HG03520 (cell line): ENCODE measurements at regions not wholly inside any gene's neighbourhood (a gene's known extent, or its start where the extent isn't known, plus 50 kb on each side); places are given as distances from the start of the nearest gene placed in this dataset.

ENCODE experiments used
- ATAC-seq: cut with Tn5 transposase; IDR thresholded peaks from one replicate; pipeline ENCODE4 v1.9.1; 2021; ENCODE audit warnings: mild to moderate bottlenecking, moderate library complexity; ENCODE audit not compliant: unreplicated experiment

DNA sequence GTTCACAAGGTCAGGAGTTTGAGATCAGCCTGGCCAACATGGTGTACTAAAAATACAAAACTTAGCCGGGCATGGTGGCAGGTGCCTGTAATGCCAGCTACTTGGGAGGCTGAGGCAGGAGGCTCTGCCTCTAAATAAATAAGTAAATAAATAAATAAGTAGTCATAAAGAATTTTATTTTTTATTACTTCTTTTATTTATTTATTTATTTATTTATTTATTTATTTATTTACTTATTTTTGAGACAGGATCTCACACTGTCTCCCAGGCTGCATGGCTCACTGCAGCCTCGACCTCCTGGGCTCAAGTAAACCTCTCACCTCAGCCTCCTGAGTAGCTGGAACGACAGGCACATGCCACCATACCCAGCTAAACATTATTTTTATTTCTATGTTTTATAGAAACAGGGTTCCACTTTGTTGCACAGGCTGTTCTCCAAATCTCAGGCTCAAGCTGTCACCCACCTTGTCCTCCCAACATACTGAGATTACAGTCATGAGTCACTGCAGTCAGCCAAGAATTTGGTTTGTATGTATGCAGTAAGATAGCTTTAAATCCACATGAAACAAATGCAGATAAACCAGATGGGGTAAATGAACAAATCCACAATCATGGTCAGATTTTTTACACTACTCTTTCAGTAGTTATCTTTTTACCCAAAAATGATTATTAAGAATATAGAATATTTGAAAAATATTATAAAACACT, 523.3 kb upstream of the RGS18 start:
- ATAC-seq, result no peak

DNA sequence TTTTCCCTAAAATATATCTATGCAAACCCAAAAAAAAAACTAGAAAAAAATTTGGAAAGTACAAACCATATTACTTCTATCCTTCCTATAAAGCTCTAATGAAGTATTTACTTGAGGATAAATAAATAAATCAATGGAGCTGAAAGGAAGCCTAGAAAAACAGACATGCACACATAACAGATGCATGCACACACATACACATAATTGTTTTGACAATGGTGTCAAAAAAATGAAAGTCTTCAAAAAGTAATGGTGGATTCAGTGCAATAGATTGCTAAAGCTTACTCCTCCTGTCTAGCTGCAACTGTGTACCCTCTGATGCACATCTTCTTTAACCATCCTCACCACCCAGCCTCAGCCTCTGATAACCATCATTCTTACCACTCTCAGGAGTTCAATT, 521.9 kb upstream of the RGS18 start:
- ATAC-seq, result no peak

DNA sequence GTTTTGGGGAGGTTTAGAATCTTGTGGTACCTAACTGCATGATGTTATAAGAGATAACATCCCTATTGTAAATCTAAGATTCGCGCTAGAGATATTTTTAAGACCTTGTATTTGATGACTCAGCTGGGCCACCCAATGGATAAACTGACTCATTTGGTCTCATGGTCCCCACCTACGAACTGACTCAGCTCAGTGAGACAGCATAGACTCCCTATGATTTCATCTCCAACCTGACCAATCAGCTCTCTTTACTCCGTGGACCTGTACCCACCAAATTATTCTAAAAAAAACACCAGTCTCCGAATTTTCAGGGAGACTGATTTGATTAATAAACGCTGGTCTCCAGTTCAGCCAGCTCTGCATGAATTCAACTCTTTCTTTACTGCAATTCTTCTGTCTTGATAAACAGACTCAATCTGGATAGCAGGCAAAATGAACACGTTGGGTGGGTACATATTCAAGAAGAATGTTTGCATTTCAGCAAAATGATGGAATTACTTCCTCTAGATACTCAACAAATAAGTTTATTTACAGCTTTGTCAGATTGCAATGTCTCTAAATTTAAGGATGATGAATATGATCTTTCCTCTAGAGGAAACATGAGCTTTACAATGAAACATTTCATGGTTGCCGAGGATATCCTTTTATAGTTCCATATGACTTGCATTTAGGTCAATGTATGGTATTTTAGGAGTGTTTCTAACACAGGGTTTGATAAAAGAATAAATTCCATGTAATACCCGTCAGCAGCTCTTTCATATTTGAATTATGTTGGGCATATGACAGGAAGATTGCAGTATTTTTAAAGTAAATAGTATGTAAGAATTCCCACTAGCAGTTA, 516.6 kb upstream of the RGS18 start:
- ATAC-seq, result no peak

DNA sequence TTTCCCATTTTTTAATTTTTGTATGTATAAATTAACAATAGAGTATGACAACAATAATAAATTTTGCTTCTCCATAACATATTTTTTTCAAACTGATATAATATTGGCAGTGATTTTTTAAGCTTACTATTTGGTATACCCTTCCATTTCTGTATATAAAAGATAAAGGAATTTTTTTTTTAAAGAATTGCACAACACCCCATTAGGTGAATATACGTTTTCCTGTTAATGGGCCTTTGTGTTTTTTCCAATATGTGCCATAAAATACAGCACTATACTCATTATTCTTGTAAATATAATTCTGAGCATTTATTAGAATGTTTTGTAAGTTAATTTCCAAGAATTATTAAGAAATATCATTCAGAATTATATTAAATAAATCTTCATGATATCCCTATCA, 515.2 kb upstream of the RGS18 start:
- ATAC-seq, result no peak

GRCh38 chr1:191648939-191649338, 509.3 kb upstream of the RGS18 start:
- ATAC-seq, result no peak

- no peak for ATAC-seq
These were observed 496.2 kb upstream of the RGS18 start for GRCh38 chr1:191662051-191662450.

- no peak for ATAC-seq
These were observed 495.5 kb upstream of the RGS18 start for GRCh38 chr1:191662746-191663145.

- no peak for ATAC-seq
These were observed 489.7 kb upstream of the RGS18 start for GRCh38 chr1:191668525-191668924.

GRCh38 chr1:191669629-191670028, 488.6 kb upstream of the RGS18 start:
- ATAC-seq, result no peak

DNA sequence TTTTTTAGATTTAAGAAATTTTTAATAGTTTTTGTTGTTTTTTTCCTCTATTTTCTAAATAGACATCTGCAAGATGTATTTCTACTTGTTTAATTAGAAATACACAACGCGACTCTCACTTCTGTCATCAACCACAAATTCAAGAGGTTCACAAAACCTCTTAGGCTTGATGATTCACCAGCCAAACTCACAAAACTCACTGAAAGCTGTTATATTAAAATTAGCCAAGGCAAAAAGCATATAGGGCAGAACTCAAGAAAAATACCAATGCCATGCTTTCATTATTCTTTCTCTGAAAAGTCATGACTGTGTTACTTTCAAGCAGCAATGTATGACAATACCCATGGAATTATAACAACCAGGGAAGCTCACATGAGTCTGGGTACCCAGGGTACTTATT, 487.0 kb upstream of the RGS18 start:
- ATAC-seq, result no peak

DNA sequence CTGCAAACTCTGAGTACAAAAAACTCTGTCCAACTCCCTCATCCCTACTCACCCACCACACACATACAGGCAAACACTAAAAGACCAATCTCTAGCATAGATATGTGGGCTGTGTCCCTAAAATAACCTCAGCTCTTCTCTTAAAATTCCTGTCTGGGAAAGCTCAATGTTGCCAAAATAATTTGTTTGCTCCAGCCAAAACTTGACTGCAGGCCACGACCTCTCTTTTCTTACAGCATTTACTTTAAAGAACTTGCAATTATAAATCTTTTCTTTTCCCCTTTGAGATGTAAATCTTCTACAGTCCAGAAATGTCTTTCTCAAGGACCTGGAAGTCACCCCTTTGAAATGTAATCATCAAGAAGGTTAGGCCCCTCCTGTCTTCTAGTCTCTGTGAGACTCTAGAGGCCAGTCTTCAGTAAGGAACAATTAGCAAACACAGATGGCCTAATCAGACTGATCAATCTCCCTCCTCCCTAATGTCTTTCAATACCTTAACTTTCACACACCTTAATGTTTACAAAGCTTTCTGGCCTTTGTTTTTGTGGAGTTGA, 483.6 kb upstream of the RGS18 start:
- ATAC-seq, result no peak

GRCh38 chr1:191675856-191676783, 482.1 kb upstream of the RGS18 start:
- no peak for ATAC-seq

GRCh38 chr1:191685669-191686068, 472.6 kb upstream of the RGS18 start:
- ATAC-seq, result no peak

GRCh38 chr1:191687721-191688120, 470.5 kb upstream of the RGS18 start:
- no peak for ATAC-seq

GRCh38 chr1:191690931-191691330, 467.3 kb upstream of the RGS18 start:
- no peak for ATAC-seq

- no peak for ATAC-seq
These were observed 464.5 kb upstream of the RGS18 start for GRCh38 chr1:191693797-191694196.

- ATAC-seq, result peak; percentile 87
These were observed 462.4 kb upstream of the RGS18 start for GRCh38 chr1:191695865-191696264.

DNA sequence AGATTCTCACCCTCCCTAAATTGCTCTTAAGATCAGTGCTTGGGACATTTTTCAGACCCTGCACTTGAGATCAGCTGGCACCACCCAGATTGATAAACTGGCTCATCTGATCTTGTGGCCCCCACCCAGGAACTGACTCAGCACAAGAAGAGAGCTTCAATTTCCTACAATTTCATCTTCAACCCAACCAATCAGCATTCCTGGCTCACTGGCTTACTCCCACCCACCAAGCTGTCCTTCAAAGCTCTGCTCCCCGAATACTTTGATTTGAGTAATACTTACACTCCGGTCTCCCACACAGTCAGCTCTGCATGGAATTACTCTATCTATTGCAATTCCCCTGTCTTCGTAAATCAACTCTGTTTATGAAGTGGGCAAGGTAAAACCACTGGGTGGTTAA, 461.9 kb upstream of the RGS18 start:
- ATAC-seq, result no peak

DNA sequence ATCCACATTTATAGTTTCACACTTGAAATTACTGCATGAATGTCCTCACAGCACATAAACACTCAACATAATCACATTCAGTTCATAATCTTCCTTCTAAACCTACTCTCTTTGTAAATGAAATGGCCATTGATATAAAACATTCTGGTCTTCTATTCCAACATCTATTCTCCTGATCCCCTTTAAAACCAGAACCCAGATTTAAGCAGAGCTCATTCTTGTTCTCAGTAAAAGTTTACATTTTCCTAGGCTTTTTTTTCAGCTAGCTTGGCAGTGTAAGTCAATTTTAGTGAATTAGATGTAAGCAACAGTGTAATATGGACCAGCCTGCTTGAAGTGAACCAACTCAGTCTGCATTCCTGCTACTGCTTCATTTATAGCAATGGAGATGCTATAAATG, 460.7 kb upstream of the RGS18 start:
- ATAC-seq, result no peak

DNA sequence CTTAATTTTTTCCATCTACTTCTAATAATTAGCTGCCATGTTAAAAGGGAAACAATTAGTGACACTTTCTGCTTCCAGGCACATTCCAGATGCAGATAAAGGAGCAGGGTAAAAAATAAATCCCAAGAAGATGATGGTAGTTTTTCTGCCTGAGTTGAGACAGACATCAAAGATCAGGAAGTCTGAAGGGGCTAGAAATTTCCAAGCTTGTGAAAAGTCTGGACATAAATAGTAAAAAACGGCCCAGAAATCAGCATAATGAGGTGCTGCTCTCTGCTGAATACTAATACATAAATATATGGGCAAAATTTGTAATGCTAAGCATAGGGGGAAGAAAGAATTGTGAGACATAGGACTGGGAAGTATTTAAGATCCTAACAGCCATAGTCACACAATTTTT, 460.0 kb upstream of the RGS18 start:
- no peak for ATAC-seq

- no peak for ATAC-seq
These were observed 458.9 kb upstream of the RGS18 start for GRCh38 chr1:191699343-191699742.
